Calu3 (cell line): ENCODE measurements at regions not wholly inside any gene's neighbourhood (a gene's known extent, or its start where the extent isn't known, plus 50 kb on each side); places are given as distances from the start of the nearest gene placed in this dataset. TPM values are rescaled to one million over a fixed set of nuclear protein-coding genes. Genes with fewer than 3 reads are reported as not detected.

ENCODE experiments used
- BruUV-seq: library from RNA; stranded (reverse); fragments of 400-500 nt; replicated peaks from 2 replicates; lab custom pipeline; 2021; lab: Mats Ljungman, UMichigan
- CTCF ChIA-PET: fragments of 300-600 bp; sonication (Branson Sonifier 250); formaldehyde crosslinking; loops from one replicate; lab custom pipeline; 2022; ENCODE audit warnings: antibody characterized with exemption; lab: Charles Lee
- DNase-seq: peaks from one replicate; pipeline ENCODE4 v3.0.0; 2022
- H3K27ac Mint-ChIP-seq: one replicate; pipeline ENCODE4 v1.8.0; 2022; ENCODE audit warnings: mixed read lengths; ENCODE audit not compliant: unreplicated experiment
- H3K27me3 Mint-ChIP-seq: one replicate; pipeline ENCODE4 v1.8.0; 2022; ENCODE audit warnings: mixed read lengths; ENCODE audit not compliant: unreplicated experiment
- H3K36me3 Mint-ChIP-seq: one replicate; pipeline ENCODE4 v1.8.0; 2022; ENCODE audit warnings: mild to moderate bottlenecking, moderate library complexity, mixed read lengths; ENCODE audit not compliant: insufficient read depth, unreplicated experiment
- H3K4me1 Mint-ChIP-seq: one replicate; pipeline ENCODE4 v1.8.0; 2022; ENCODE audit warnings: mild to moderate bottlenecking, low read depth, mixed read lengths; ENCODE audit not compliant: unreplicated experiment
- H3K4me3 Mint-ChIP-seq: one replicate; pipeline ENCODE4 v1.8.0; 2022; ENCODE audit warnings: mild to moderate bottlenecking, low read depth, moderate library complexity, mixed read lengths; ENCODE audit not compliant: unreplicated experiment
- H3K9me3 Mint-ChIP-seq: one replicate; pipeline ENCODE4 v1.8.0; 2022; ENCODE audit warnings: low read depth, mixed read lengths; ENCODE audit not compliant: unreplicated experiment
- intact Hi-C: fragments of 100-400 bp; cut with micrococcal nuclease; formaldehyde crosslinking; loops from one replicate; pipeline ENCODE4 v1.10.0; 2022; ENCODE audit not compliant: unreplicated experiment
- microRNA-seq: library from miRNA; unstranded; fragments of <30 nt; microRNA quantifications from one replicate; pipeline ENCODE4 v1.2.0, GENCODE V29; 2022
- TF ChIP-seq, protein P1 (sequence below): fragments of 200-600 bp; IDR thresholded peaks from one replicate; pipeline ENCODE4 v1.8.0; 2022; ENCODE audit warnings: antibody characterized with exemption; ENCODE audit not compliant: unreplicated experiment

- Mint-ChIP-seq H3K9me3 (peaks cover 2% of the 10 kb centered on the region), H3K4me1 (no peaks in the 10 kb centered on the region), H3K27me3 (peaks cover 20% of the 10 kb centered on the region), H3K4me3 (no peak overlapping the region), H3K36me3 (no peaks in the 10 kb centered on the region), H3K27ac (no peak overlapping the region)
- no TSS peak for BruUV-seq
- CTCF ChIA-PET, result no interaction called here
- DNase-seq, result no peak
- intact Hi-C loops, result no loop called here
- TF ChIP-seq, protein P1, sequence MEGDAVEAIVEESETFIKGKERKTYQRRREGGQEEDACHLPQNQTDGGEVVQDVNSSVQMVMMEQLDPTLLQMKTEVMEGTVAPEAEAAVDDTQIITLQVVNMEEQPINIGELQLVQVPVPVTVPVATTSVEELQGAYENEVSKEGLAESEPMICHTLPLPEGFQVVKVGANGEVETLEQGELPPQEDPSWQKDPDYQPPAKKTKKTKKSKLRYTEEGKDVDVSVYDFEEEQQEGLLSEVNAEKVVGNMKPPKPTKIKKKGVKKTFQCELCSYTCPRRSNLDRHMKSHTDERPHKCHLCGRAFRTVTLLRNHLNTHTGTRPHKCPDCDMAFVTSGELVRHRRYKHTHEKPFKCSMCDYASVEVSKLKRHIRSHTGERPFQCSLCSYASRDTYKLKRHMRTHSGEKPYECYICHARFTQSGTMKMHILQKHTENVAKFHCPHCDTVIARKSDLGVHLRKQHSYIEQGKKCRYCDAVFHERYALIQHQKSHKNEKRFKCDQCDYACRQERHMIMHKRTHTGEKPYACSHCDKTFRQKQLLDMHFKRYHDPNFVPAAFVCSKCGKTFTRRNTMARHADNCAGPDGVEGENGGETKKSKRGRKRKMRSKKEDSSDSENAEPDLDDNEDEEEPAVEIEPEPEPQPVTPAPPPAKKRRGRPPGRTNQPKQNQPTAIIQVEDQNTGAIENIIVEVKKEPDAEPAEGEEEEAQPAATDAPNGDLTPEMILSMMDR, result no peak
Measured at GRCh38 chr22:47225931-47226633, 463.6 kb downstream of the TBC1D22A start.

- no peaks in the 10 kb centered on the region for H3K36me3 Mint-ChIP-seq
- TF ChIP-seq, protein P1, result no peak
- no peak overlapping the region for H3K4me3 Mint-ChIP-seq
- peaks cover 20% of the 10 kb centered on the region for H3K27me3 Mint-ChIP-seq
- H3K27ac Mint-ChIP-seq, result no peak overlapping the region
- BruUV-seq, result no TSS peak
- intact Hi-C loops, result no loop called here
- no peak for DNase-seq
- H3K9me3 Mint-ChIP-seq, result no peaks in the 10 kb centered on the region
- CTCF ChIA-PET, result no interaction called here
- no peaks in the 10 kb centered on the region for H3K4me1 Mint-ChIP-seq
Measured at GRCh38 chr22:47225080-47225930, 462.9 kb downstream of the TBC1D22A start.

Small RNA genes in the stretch of these regions (microRNA-seq; reads per million reads assigned to microRNA genes)
- gene MIR3201, result not detected
- not detected for gene MIR3667
- not detected for gene MIR4535
